Peyer's patch (tissue), 4 donors: ENCODE measurements at regions not wholly inside any gene's neighbourhood (a gene's known extent, or its start where the extent isn't known, plus 50 kb on each side); places are given as distances from the start of the nearest gene placed in this dataset.

ENCODE experiments used
- DNase-seq, 3 donors: peaks; one replicate each; pipeline ENCODE4 v3.0.0-alpha.2; 2017 to 2019
- H3K27ac ChIP-seq, 4 donors: fragments of 200-600 bp; sonication (generic); one replicate each; pipeline ENCODE4 v1.5.1; 2016 to 2019
- H3K27me3 ChIP-seq, 2 donors: fragments of 200-600 bp; sonication (generic); one replicate each; pipeline ENCODE4 v1.5.1; 2019
- H3K36me3 ChIP-seq, 3 donors: fragments of 200-600 bp; sonication (generic); one replicate each; pipeline ENCODE4 v1.5.1; 2016 to 2019
- H3K4me1 ChIP-seq, 4 donors: fragments of 200-600 bp; sonication (generic); one replicate each; pipeline ENCODE4 v1.5.1; 2016 to 2019
- H3K4me3 ChIP-seq, 4 donors: fragments of 200-600 bp; sonication (generic); 1 replicate in 3 of 4; 2 replicates in 1 of 4; pipeline ENCODE4 v1.5.1; 2016 to 2019; ENCODE audit warnings: mild to moderate bottlenecking in 1 of 4
- H3K9me3 ChIP-seq, 4 donors: fragments of 200-600 bp; sonication (generic); one replicate each; pipeline ENCODE4 v1.5.1; 2016 to 2019; ENCODE audit warnings: mild to moderate bottlenecking in 1 of 4
- CTCF ChIP-seq, 6 experiments: fragments of 450-650 bp in 4 of 6; fragments of 200-600 bp in 2 of 6; sonication (generic) in 1 of 6; IDR thresholded peaks; one replicate each; pipeline ENCODE4 v1.5.1; 2017 to 2019; ENCODE audit warnings: antibody characterized with exemption in 6 of 6, mild to moderate bottlenecking in 3 of 6, moderate library complexity in 1 of 6
- POLR2A ChIP-seq, 2 donors: fragments of 450-650 bp; IDR thresholded peaks; one replicate each; pipeline ENCODE4 v1.5.1; 2017; ENCODE audit warnings: antibody characterized with exemption in 2 of 2, mild to moderate bottlenecking in 2 of 2, moderate library complexity in 2 of 2

- H3K27ac ChIP-seq: no peak overlapping the region
- DNase-seq: no peak
- H3K4me3 ChIP-seq: no peak overlapping the region
- no peaks in the 10 kb centered on the region for H3K9me3 ChIP-seq
- TF ChIP-seq POLR2A (IDR thresholded peaks at IDR 0.05) (no peak), CTCF (IDR thresholded peaks at IDR 0.05) (no peak)
- no peaks in the 10 kb centered on the region for H3K4me1 ChIP-seq
- H3K36me3 ChIP-seq: no peaks in the 10 kb centered on the region
- no peaks in the 10 kb centered on the region for H3K27me3 ChIP-seq
Measured at GRCh38 chr4:24144381-24144780, 254.5 kb upstream of the PPARGC1A start.

- DNase-seq: no peak
- no peak for TF ChIP-seq CTCF (IDR thresholded peaks at IDR 0.05)
- TF ChIP-seq POLR2A (IDR thresholded peaks at IDR 0.05): no peak
- Histone ChIP-seq H3K36me3 (no peaks in the 10 kb centered on the region), H3K4me1 (peaks cover 0 to under 1% (median 0%) of the 10 kb centered on the region in 4 donors), H3K9me3 (no peaks in the 10 kb centered on the region), H3K27ac (no peak overlapping the region), H3K4me3 (no peak overlapping the region), H3K27me3 (no peaks in the 10 kb centered on the region)
Measured at GRCh38 chr4:24143741-24144140, 253.9 kb upstream of the PPARGC1A start.

- Histone ChIP-seq H3K36me3 (no peaks in the 10 kb centered on the region), H3K4me1 (peaks cover 0 to 7% (median 1%) of the 10 kb centered on the region in 4 donors), H3K27me3 (no peaks in the 10 kb centered on the region), H3K9me3 (no peaks in the 10 kb centered on the region), H3K4me3 (no peak overlapping the region), H3K27ac (no peak overlapping the region)
- no peak for DNase-seq
- TF ChIP-seq POLR2A (IDR thresholded peaks at IDR 0.05): no peak
- TF ChIP-seq CTCF (IDR thresholded peaks at IDR 0.05): no peak
Measured at GRCh38 chr4:24141836-24142235, 252.0 kb upstream of the PPARGC1A start.

GRCh38 chr4:24140892-24141291 is 251.0 kb upstream of the PPARGC1A start:
- Histone ChIP-seq H3K4me1 (peaks cover 0 to 7% (median 1%) of the 10 kb centered on the region in 4 donors), H3K9me3 (no peaks in the 10 kb centered on the region), H3K27me3 (no peaks in the 10 kb centered on the region), H3K27ac (no peak overlapping the region), H3K4me3 (no peak overlapping the region), H3K36me3 (no peaks in the 10 kb centered on the region)
- no peak for TF ChIP-seq CTCF (IDR thresholded peaks at IDR 0.05)
- no peak for DNase-seq

GRCh38 chr4:24137671-24138601 is 248.1 kb upstream of the PPARGC1A start:
- Histone ChIP-seq H3K27me3 (no peaks in the 10 kb centered on the region), H3K36me3 (no peaks in the 10 kb centered on the region), H3K4me1 (peaks cover 0 to 7% (median 1%) of the 10 kb centered on the region in 4 donors), H3K4me3 (no peak overlapping the region), H3K9me3 (no peaks in the 10 kb centered on the region), H3K27ac (peak overlapping the region in 3 of 4 donors; percentile 36 to 70 (median 52))
- DNase-seq: peak in 2 of 3 donors; percentile 69 to 74
- TF ChIP-seq POLR2A (IDR thresholded peaks at IDR 0.05) (no peak), CTCF (IDR thresholded peaks at IDR 0.05) (peak in 1 of 6 experiments; percentile 19)
